ENCODE measurements at regions not wholly inside any gene's neighbourhood (a gene's known extent, or its start where the extent isn't known, plus 50 kb on each side); places are given as distances from the start of the nearest gene placed in this dataset.

GRCh38 chr10:6787718-6788117 is 207.6 kb upstream of the PRKCQ start:
- Histone ChIP-seq H4K8ac (replicated peaks; ENCODE audit: insufficient read length, low read depth, low read length) (no peak overlapping the region), H2BK120ac (ENCODE audit: low read depth, low read length, poor library complexity, severe bottlenecking) (no peak overlapping the region), H3K79me2 (ENCODE audit: insufficient read depth, low read length) (no peaks in the 10 kb centered on the region), H3K27ac (ENCODE audit: insufficient read length, low read depth, low read length) (no peak overlapping the region), H3K4me2 (ENCODE audit: insufficient read depth, insufficient read length, low read length) (no peak overlapping the region), H3K14ac (ENCODE audit: insufficient read depth, low read length) (no peak overlapping the region), H3K18ac (ENCODE audit: insufficient read length, low read depth, low read length) (no peak overlapping the region), H3K9me3 (ENCODE audit: control insufficient read depth, low read depth, low read length) (no peaks in the 10 kb centered on the region), H4K20me1 (ENCODE audit: control insufficient read depth, insufficient read depth, insufficient read length) (no peaks in the 10 kb centered on the region), H4K5ac (ENCODE audit: insufficient read length, low read depth, low read length) (no peak overlapping the region), H3K9ac (ENCODE audit: extremely low read depth, insufficient read length, low read length) (no peak overlapping the region), H3K23me2 (ENCODE audit: insufficient read length, low read depth, low read length, poor library complexity, severe bottlenecking) (no peaks in the 10 kb centered on the region), H2BK15ac (ENCODE audit: low read depth, low read length) (no peak overlapping the region), H2AK5ac (ENCODE audit: insufficient read length, low read length) (no peak overlapping the region), H4K91ac (ENCODE audit: insufficient read length, low read depth, low read length) (no peak overlapping the region), H3T11ph (ENCODE audit: low read length) (no peak overlapping the region), H3K4me1 (ENCODE audit: insufficient read depth, low read length) (peaks cover 5% of the 10 kb centered on the region; the same call in 1 of the 2 replicates), H2AFZ (ENCODE audit: low read length) (no peak overlapping the region), H3K4ac (ENCODE audit: low read depth, low read length) (no peak overlapping the region), H3K27me3 (ENCODE audit: insufficient read depth, low read length) (no peaks in the 10 kb centered on the region), H3K23ac (ENCODE audit: insufficient read length, low read depth, low read length) (no peak overlapping the region), H3K79me1 (ENCODE audit: insufficient read depth, low read depth, low read length, poor library complexity, severe bottlenecking) (no peaks in the 10 kb centered on the region), H2BK5ac (ENCODE audit: insufficient read length, low read length) (no peak overlapping the region), H3K56ac (ENCODE audit: insufficient read length, low read depth, low read length) (no peak overlapping the region), H2BK20ac (ENCODE audit: low read depth, low read length, poor library complexity, severe bottlenecking) (no peak overlapping the region), H2BK12ac (ENCODE audit: insufficient read length, low read depth, low read length) (no peak overlapping the region)
- no peak overlapping the region for H3K27ac Mint-ChIP-seq
- no peak overlapping the region for H3K4me3 Mint-ChIP-seq
- WGBS (ENCODE audit: extremely low coverage, insufficient read length, low lambda C conversion rate) = no CpG with 5 or more reads among the region's 3 CpGs
- peaks cover 0 to 44% (median 0%) of the 10 kb centered on the region in 3 experiments; a peak in 2 of 7 replicates for H3K36me3 Mint-ChIP-seq (ENCODE audit: insufficient read depth in 1 of 3, low read depth in 3 of 3)
- no peak for TF ChIP-seq CTCF (conservative IDR thresholded peaks at IDR 0.05)
- peaks cover 27 to 42% of the 10 kb centered on the region in 2 experiments for H3K4me1 Mint-ChIP-seq
- no peak for DNase-seq
- H3K27me3 Mint-ChIP-seq (ENCODE audit: low read depth) = no peaks in the 10 kb centered on the region
- no peaks in the 10 kb centered on the region for H3K9me3 Mint-ChIP-seq

All from H9 (cell line).